ENCODE measurements at regions not wholly inside any gene's neighbourhood (a gene's known extent, or its start where the extent isn't known, plus 50 kb on each side); places are given as distances from the start of the nearest gene placed in this dataset.

DNA sequence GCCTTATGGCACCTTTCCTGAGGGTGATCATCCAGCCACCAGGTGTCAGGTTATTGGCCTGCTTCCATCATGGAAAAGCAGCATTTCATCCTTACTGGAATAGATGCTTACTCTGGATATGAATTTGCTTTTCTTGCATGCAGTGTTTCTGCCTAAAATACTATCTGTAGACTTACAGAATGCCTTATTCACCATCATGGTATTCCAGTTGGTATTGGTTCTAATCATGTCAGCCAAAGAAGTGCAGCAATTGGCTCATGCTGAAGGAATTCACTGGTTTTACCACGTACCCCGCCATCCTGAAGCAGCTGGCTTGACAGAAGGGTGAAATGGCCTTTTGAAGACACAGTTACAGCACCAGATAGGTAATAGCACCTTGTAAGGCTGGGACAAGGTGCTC is 194.2 kb downstream of the AASDHPPT start:
- Mint-ChIP-seq H3K9me3 (peaks cover 4 to 16% of the 10 kb centered on the region in 2 donors), H3K27me3 (no peaks in the 10 kb centered on the region), H3K4me1 (ENCODE audit: low read depth in 2 of 2) (no peaks in the 10 kb centered on the region), H3K4me3 (no peak overlapping the region), H3K27ac (no peak overlapping the region), H3K36me3 (ENCODE audit: insufficient read depth) (no peaks in the 10 kb centered on the region)
- DNase-seq, result no peak
- ATAC-seq (replicated peaks), result no peak

DNA sequence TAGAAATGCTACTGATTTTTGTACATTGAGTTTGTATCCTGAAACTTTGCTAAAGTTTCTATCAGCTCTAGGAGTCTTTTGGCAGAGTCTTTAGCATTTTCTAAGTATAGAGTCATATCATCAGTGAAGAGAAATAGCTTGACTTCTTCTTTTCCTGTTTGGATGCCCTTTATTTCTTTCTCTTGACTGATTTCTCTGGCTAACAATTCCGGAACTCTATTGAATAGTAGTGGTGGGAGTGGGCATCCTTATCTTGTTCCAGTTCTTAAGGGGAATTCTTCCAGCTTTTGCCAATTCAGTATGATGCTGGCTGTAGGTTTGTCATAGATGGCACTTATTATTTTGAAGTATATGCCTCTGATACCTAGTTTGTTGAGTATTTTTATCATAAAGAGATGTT is 197.7 kb downstream of the AASDHPPT start:
- Mint-ChIP-seq H3K9me3 (peaks cover 4 to 7% of the 10 kb centered on the region in 2 donors), H3K27ac (no peak overlapping the region), H3K4me1 (ENCODE audit: low read depth in 2 of 2) (no peaks in the 10 kb centered on the region), H3K36me3 (ENCODE audit: insufficient read depth) (no peaks in the 10 kb centered on the region), H3K27me3 (no peaks in the 10 kb centered on the region), H3K4me3 (no peak overlapping the region)
- ATAC-seq (replicated peaks) (no peak), DNase-seq (no peak)

DNA sequence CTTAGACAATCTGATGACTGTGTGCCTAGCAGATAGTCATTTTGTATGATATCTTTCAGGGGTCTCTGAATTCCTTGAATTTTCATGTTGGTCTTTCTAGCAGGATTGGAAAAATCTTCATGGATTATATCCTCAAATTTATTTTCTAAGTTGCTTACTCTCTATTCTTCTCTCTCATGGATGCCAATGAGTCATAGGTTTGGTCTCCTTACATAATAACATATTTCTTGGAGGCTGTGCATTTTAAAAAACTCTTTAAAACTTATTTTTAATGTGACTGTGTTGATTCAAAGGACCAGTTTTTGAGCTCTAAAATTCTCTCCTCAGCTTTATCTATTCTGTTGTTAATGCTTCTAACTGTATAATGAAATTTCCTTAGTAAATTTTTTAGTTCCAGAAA is 198.7 kb downstream of the AASDHPPT start:
- no peaks in the 10 kb centered on the region for H3K4me1 Mint-ChIP-seq (ENCODE audit: low read depth in 2 of 2)
- H3K36me3 Mint-ChIP-seq (ENCODE audit: insufficient read depth), result no peaks in the 10 kb centered on the region
- ATAC-seq (replicated peaks), result no peak
- no peak overlapping the region for H3K4me3 Mint-ChIP-seq
- H3K9me3 Mint-ChIP-seq, result peaks cover 4 to 7% of the 10 kb centered on the region in 2 donors
- no peaks in the 10 kb centered on the region for H3K27me3 Mint-ChIP-seq
- DNase-seq, result no peak
- no peak overlapping the region for H3K27ac Mint-ChIP-seq

DNA sequence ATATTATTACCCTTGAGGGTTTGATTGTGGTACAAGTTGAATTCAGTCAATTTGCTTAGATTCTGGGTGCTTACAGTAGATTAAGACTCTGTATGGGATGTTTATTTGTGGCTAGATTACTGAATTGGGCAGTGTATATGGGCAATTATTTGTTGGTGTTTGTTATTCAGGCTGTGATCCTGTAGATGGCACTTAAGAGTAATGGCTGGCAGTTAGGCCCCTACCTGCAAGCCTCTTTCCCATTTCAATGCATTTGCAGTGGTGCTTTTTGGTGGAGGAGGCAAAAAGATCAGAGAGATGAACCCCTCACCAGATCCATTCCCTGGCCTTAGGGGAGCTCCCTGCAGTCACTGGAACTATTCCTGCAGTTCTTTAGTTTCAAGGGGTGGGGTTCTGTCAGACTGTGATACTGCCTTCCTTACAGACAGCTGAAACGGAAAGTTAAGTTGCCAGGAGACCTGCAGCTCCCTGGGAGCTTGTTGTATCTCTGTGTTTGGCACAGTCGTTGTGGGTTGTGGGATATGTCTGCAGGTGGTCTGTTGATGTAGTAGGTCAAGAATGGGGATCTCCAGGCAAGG is 199.5 kb downstream of the AASDHPPT start:
- DNase-seq (no peak), ATAC-seq (replicated peaks) (no peak)
- H3K4me1 Mint-ChIP-seq (ENCODE audit: low read depth in 2 of 2), result no peaks in the 10 kb centered on the region
- H3K4me3 Mint-ChIP-seq, result no peak overlapping the region
- no peaks in the 10 kb centered on the region for H3K36me3 Mint-ChIP-seq (ENCODE audit: insufficient read depth)
- no peak overlapping the region for H3K27ac Mint-ChIP-seq
- H3K27me3 Mint-ChIP-seq, result no peaks in the 10 kb centered on the region
- H3K9me3 Mint-ChIP-seq, result peaks cover 4 to 7% of the 10 kb centered on the region in 2 donors

DNA sequence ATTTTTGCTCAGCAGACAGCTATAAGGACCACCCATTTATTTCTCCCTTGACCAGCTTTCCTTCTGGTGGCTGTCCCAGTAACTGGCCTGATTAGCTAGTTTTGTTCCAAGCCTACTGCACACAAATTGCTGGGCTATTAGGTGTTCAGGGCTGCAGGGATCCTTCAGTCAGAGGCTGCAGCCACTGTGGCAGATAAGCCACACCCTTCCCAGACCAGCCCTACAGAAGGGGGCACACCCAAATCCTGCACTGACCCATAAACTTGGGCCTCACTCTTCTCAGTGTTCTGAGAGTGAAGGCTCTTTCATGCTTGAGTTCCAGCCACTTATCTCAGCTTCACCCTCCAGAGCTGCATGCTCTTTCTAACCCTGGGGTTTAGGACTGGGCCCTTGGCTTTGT is 200.0 kb downstream of the AASDHPPT start:
- Mint-ChIP-seq H3K27ac (no peak overlapping the region), H3K36me3 (ENCODE audit: insufficient read depth) (no peaks in the 10 kb centered on the region)

DNA sequence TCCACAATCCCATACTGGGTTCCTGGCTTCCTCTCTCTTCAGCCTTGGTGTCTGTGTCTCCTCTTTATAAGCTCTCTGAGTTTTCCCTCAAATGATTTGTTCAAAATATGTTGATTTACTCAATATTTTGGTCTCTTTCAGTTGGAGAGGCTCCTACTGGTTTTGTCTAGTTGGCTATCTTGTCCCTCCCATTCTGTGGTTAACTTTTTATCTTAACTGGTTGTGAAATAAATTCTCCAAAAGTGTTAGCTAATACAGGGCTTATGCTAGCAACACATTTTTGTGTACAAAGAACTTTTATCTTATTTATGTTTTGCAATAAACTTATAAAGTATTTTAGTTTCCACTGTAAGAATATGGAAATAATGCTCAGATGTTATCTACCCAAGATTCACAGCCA is 200.9 kb downstream of the AASDHPPT start:
- Mint-ChIP-seq H3K27ac (no peak overlapping the region), H3K27me3 (no peaks in the 10 kb centered on the region), H3K9me3 (peaks cover 1 to 11% of the 10 kb centered on the region in 2 donors), H3K36me3 (ENCODE audit: insufficient read depth) (no peaks in the 10 kb centered on the region), H3K4me1 (ENCODE audit: low read depth in 2 of 2) (no peaks in the 10 kb centered on the region), H3K4me3 (no peak overlapping the region)
- no peak for DNase-seq
- no peak for ATAC-seq (replicated peaks)

More for the DNA sequence above, 200.0 kb downstream of the AASDHPPT start:
- no peak for DNase-seq
- Mint-ChIP-seq H3K4me3 (no peak overlapping the region), H3K4me1 (ENCODE audit: low read depth in 2 of 2) (no peaks in the 10 kb centered on the region), H3K9me3 (peaks cover 4 to 7% of the 10 kb centered on the region in 2 donors), H3K27me3 (no peaks in the 10 kb centered on the region)
- ATAC-seq (replicated peaks), result no peak

DNA sequence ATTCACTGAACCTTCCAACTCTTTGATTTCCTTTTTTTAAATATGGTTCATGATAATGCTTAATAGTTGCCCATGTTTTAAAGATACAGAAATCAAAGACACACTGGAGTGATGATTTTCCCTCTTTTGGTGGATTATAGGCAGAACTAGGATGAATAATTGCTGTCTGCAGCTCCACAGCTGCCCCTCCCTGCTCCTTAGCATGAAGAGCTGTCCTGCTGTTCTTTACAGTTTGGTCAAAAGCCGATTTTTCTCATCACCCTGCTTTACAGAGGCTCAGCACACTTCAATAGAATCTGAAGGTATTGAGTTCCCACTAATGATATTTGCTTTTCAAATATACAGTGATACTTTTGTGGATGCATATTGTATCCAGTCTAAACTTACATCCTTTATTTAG is 202.6 kb downstream of the AASDHPPT start:
- no peak overlapping the region for H3K4me3 Mint-ChIP-seq
- no peaks in the 10 kb centered on the region for H3K36me3 Mint-ChIP-seq (ENCODE audit: insufficient read depth)
- peaks cover 2 to 12% of the 10 kb centered on the region in 2 donors for H3K9me3 Mint-ChIP-seq
- no peak overlapping the region for H3K27ac Mint-ChIP-seq
- no peaks in the 10 kb centered on the region for H3K4me1 Mint-ChIP-seq (ENCODE audit: low read depth in 2 of 2)
- DNase-seq (no peak), ATAC-seq (replicated peaks) (no peak)
- H3K27me3 Mint-ChIP-seq, result no peaks in the 10 kb centered on the region

DNA sequence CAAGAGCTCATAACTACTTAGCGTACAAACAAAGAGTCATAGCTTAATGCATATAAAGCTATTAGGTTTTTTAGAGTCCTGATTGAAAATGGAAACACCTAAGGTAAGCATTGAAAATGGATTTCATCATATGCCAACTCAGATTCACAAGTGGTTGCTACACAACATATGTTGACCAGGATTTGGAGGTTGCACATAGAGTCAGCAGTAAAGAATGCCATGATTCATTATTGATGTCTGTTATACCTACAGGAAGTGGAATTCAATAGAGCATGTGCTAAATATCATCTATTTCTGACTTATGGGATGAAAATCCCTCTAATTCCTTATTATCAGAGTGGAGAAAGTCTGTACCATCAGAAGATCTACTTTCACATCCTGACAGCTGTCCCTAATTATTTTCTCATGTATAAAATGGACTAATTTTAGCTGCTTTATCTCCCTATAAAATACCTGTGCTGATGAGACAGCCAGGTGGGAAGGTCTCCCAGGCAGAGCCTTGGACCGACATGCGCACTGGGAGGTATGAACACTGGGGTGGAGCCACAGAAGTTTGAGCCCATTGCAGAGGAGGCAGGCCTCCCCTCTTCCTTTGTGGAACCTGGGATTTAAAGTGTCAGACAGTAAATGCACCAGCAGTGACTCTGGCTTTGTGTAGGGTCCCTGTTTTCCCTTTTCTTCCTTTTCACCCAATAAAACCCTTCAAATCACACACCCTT is 204.2 kb downstream of the AASDHPPT start:
- H3K4me1 Mint-ChIP-seq (ENCODE audit: low read depth in 2 of 2), result no peaks in the 10 kb centered on the region
- no peak for DNase-seq
- no peaks in the 10 kb centered on the region for H3K27me3 Mint-ChIP-seq
- no peak for ATAC-seq (replicated peaks)
- H3K36me3 Mint-ChIP-seq (ENCODE audit: insufficient read depth), result no peaks in the 10 kb centered on the region
- no peak overlapping the region for H3K4me3 Mint-ChIP-seq
- no peak overlapping the region for H3K27ac Mint-ChIP-seq
- peaks cover 2 to 12% of the 10 kb centered on the region in 2 donors for H3K9me3 Mint-ChIP-seq

DNA sequence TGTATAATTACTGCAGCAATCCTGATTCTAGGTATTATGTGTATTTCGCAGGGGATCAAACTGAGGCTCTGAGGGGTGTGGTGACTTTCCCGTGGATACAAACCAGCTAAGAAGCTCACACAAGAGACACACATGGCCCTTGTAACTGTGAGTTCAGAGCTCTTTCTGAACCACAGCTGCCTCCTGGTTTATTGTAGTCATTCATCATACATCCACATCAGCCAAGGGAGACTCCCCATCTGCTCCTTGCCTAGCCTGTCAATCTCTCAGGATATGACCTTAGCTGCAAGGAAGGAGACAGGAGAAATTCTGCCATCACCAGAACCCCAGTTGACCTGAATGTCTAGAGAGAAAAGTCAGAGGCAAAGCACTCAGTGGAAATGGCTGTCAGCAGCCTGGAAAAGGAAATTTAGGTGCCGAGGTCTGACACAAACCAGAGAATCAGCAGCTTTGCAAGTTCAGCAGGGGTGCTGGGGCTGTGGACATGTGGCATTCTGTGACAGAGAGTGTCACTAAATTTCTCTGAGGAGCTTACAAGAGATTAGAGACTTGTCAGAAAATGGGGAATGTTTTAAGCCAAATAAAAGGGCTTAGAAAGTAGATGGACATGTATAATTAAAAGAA is 209.5 kb downstream of the AASDHPPT start:
- Mint-ChIP-seq H3K27me3 (no peaks in the 10 kb centered on the region), H3K4me3 (no peak overlapping the region), H3K27ac (no peak overlapping the region), H3K4me1 (ENCODE audit: low read depth in 2 of 2) (no peaks in the 10 kb centered on the region), H3K36me3 (ENCODE audit: insufficient read depth) (peaks cover 3% of the 10 kb centered on the region), H3K9me3 (peaks cover 2 to 12% of the 10 kb centered on the region in 2 donors)
- DNase-seq (no peak), ATAC-seq (replicated peaks) (no peak)

DNA sequence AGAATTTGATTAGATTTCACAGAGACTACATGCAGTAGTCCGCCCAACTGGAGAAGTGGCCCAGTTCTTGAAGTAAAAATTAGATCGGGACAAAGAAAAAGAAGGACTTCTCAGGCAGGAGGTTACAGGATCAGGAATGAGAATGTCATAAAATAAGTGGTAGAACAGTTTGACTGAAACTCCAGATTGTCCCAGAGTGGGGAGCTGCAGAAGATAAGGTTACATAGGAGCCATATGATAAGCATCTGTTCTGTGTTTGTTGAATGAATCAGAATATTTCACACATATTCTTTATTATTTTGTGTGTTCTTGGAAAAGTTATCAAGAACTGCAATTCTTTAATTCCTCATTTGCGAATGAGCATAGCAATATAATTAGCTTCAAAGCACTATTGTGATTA is 210.6 kb downstream of the AASDHPPT start:
- DNase-seq, result no peak
- peaks cover 3% of the 10 kb centered on the region for H3K36me3 Mint-ChIP-seq (ENCODE audit: insufficient read depth)
- no peak overlapping the region for H3K4me3 Mint-ChIP-seq
- H3K9me3 Mint-ChIP-seq, result peaks cover 2 to 11% of the 10 kb centered on the region in 2 donors
- no peak overlapping the region for H3K27ac Mint-ChIP-seq
- H3K27me3 Mint-ChIP-seq, result no peaks in the 10 kb centered on the region
- no peaks in the 10 kb centered on the region for H3K4me1 Mint-ChIP-seq (ENCODE audit: low read depth in 2 of 2)
- no peak for ATAC-seq (replicated peaks)

DNA sequence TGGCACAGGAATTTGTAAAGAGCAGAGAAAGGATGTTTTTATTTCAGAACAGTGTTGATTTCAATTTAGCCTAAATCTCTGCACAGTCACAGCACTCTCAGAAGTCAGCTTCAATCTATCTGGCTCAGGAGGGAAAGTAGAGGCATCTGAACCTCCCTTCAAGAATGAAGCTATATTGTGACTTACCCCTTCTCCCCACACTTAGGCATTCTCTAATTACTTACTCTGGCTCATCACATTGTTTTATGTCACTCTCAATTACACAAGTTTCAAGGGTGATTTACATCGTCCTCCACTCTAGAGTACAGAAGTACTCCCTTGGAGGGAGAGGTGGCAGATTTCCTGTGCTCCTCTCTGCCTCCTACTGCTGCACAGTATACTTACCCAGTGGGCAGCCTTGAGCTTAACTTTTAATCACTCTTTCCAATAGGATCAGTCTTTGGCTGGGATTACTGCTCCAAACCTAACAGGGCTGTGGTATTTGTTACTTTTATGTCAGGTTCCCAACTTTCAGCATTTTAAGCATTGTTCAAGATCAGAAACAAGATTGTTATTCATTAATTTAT is 211.4 kb downstream of the AASDHPPT start:
- no peak for DNase-seq
- peaks cover 3% of the 10 kb centered on the region for H3K36me3 Mint-ChIP-seq (ENCODE audit: insufficient read depth)
- H3K27ac Mint-ChIP-seq, result no peak overlapping the region
- H3K4me3 Mint-ChIP-seq, result no peak overlapping the region
- ATAC-seq (replicated peaks), result no peak
- no peaks in the 10 kb centered on the region for H3K27me3 Mint-ChIP-seq
- peaks cover 0 to 3% of the 10 kb centered on the region in 2 donors for H3K9me3 Mint-ChIP-seq
- no peaks in the 10 kb centered on the region for H3K4me1 Mint-ChIP-seq (ENCODE audit: low read depth in 2 of 2)

DNA sequence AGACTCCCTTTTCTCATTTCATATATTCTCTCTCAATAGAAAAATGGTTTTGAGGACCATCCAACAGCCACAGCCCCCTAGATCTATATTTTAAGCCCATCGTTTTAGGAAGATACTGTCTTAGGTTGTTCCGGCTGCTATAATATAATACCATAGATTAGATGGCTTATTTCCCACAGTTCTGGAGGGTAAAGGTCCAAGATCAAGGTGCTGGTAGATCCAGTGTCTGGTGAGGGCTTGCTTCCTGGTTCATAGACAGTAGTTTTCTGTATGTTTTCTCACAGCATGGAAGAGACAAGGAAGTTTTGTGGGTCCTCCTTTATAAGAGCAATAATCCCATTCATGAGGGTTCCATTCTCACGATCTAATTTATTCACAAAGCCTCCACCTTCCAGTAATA is 215.1 kb downstream of the AASDHPPT start:
- no peak overlapping the region for H3K27ac Mint-ChIP-seq
- H3K4me1 Mint-ChIP-seq (ENCODE audit: low read depth in 2 of 2), result no peaks in the 10 kb centered on the region
- H3K4me3 Mint-ChIP-seq, result no peak overlapping the region
- ATAC-seq (replicated peaks), result no peak
- H3K27me3 Mint-ChIP-seq, result no peaks in the 10 kb centered on the region
- DNase-seq, result no peak
- H3K9me3 Mint-ChIP-seq, result no peaks in the 10 kb centered on the region
- H3K36me3 Mint-ChIP-seq (ENCODE audit: insufficient read depth), result peaks cover 3% of the 10 kb centered on the region

DNA sequence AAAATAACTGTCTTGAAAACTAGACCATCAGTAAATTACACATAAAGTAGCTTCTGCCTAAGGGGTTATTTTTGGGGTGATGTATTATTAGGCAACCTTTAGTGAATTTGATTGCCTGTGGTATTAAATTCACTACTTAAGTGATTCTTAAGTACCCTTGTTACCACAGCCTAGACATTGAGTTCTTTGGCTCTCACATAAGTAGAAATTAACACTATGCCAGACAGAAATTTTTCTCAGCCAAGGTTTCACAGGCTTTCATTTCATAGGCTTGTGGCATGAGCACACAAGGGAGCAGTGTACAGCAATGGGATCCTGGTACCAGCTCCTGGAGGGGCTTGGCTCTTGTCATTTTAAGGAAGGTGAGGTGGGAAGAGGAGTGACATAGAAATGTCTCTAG is 218.5 kb downstream of the AASDHPPT start:
- H3K4me3 Mint-ChIP-seq, result no peak overlapping the region
- ATAC-seq (replicated peaks) (no peak), DNase-seq (no peak)
- H3K4me1 Mint-ChIP-seq (ENCODE audit: low read depth in 2 of 2), result no peaks in the 10 kb centered on the region
- H3K9me3 Mint-ChIP-seq, result peaks cover 2 to 14% of the 10 kb centered on the region in 2 donors
- H3K36me3 Mint-ChIP-seq (ENCODE audit: insufficient read depth), result no peaks in the 10 kb centered on the region
- H3K27me3 Mint-ChIP-seq, result no peaks in the 10 kb centered on the region
- no peak overlapping the region for H3K27ac Mint-ChIP-seq

DNA sequence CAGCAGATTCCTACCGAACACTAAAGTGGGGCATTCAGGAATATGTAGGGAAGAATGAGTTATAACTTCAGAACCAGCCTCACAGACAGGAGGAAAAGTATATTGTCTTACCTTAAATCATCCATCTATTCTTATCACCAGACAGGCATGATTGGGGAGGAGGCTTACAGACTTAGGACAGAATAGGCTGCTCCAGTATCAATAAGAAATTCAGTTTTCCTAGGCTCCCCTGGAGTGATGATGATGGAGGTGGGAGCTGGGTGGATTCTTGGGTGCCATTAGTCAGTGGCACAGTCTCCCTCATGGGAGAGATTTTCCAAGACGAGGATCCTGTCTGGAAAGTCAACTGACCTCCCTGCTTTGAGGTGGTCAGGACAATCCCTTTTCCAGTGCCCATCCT is 225.0 kb downstream of the AASDHPPT start:
- Mint-ChIP-seq H3K9me3 (peaks cover 9 to 31% of the 10 kb centered on the region in 2 donors), H3K4me3 (no peak overlapping the region), H3K4me1 (ENCODE audit: low read depth in 2 of 2) (no peaks in the 10 kb centered on the region), H3K27me3 (no peaks in the 10 kb centered on the region), H3K27ac (no peak overlapping the region), H3K36me3 (ENCODE audit: insufficient read depth) (no peaks in the 10 kb centered on the region)
- DNase-seq, result no peak
- ATAC-seq (replicated peaks), result no peak

All from effector memory CD8-positive, alpha-beta T cell (primary cell).